Epithelial cell of esophagus (primary cell): ENCODE measurements at regions not wholly inside any gene's neighbourhood (a gene's known extent, or its start where the extent isn't known, plus 50 kb on each side); places are given as distances from the start of the nearest gene placed in this dataset.
A peak's percentile ranks its signal among the peaks of the same experiment; 100 is the strongest.

ENCODE experiments used
- DNase-seq: peaks from one replicate; pipeline ENCODE4 v3.0.0; 2010; ENCODE audit warnings: low read depth
- H3K4me3 ChIP-seq: 2 replicates; pipeline ENCODE4 v1.5.1; 2011; ENCODE audit warnings: mild to moderate bottlenecking, low read length, control low read depth
- TF ChIP-seq, protein P1 (sequence below): IDR thresholded peaks from 2 replicates; pipeline ENCODE4 v1.5.1; 2011; ENCODE audit warnings: low read depth, mild to moderate bottlenecking, low read length, control low read depth, inconsistent platforms; ENCODE audit not compliant: insufficient read depth; ENCODE audit errors: missing control alignments

DNA sequence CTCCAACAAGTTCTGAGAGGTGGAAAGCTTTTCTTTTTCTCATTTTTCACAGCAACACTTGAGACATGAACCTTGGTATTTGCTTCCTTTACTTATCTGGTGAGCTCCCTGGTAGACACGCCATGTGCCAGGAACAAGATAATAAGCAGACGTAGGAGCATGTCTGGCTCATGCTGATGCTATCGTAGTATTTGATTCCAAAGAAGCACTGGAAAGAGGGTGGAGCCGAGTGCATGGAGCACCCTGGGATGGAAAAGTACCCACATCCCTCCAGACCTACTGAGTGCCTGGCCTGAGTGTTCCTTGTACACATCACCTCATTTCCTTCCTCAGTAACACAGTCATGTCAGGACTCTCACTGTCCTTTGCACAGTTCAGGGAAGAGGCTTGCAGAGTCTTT is 231.0 kb downstream of the CBLN1 start:
- DNase-seq = no peak
- TF ChIP-seq, protein P1, sequence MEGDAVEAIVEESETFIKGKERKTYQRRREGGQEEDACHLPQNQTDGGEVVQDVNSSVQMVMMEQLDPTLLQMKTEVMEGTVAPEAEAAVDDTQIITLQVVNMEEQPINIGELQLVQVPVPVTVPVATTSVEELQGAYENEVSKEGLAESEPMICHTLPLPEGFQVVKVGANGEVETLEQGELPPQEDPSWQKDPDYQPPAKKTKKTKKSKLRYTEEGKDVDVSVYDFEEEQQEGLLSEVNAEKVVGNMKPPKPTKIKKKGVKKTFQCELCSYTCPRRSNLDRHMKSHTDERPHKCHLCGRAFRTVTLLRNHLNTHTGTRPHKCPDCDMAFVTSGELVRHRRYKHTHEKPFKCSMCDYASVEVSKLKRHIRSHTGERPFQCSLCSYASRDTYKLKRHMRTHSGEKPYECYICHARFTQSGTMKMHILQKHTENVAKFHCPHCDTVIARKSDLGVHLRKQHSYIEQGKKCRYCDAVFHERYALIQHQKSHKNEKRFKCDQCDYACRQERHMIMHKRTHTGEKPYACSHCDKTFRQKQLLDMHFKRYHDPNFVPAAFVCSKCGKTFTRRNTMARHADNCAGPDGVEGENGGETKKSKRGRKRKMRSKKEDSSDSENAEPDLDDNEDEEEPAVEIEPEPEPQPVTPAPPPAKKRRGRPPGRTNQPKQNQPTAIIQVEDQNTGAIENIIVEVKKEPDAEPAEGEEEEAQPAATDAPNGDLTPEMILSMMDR = no peak

DNA sequence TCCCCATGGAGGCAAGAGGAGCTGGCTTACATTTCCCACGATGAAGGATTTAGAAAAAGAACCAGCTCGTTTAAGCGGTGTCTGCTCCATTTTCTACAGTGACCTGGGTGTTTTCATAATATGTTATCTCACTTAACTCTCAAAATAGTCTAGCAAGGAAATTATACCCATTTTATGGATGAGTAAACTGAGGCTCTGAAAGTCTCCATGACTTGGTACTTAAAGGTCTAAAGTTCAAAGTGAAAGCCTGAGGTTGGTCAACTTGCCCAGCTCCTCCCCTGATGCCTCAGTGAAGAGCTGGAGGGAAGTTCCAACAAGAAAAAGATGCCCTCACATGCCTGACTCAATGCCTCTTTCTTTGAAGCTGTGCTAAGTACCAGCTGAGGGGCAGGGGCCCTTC is 232.0 kb downstream of the CBLN1 start:
- H3K4me3 ChIP-seq = no peak overlapping the region
- TF ChIP-seq, protein P1 = no peak
- no peak for DNase-seq

More for the DNA sequence above, 231.0 kb downstream of the CBLN1 start:
- H3K4me3 ChIP-seq = no peak overlapping the region

DNA sequence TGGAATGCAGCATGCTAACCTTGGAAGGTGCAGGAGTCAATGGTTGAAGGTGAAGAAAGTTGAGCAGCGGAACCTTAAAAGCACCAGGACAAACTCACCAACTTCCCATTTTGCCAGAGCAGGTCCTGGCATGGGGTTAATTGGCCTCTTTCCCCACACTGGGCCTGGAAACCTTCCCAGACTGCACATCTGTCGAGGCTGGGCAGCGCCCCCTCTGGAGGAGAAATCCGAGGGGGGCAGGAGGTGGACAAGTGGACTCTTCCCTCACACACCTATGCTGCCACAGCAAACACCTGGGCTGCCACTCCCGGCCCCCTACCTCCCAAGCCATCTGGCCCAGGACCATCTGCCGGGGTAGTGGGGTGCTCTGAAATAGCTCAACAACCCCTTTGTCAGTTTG is 232.4 kb downstream of the CBLN1 start:
- no peak for DNase-seq
- TF ChIP-seq, protein P1 = no peak
- H3K4me3 ChIP-seq = no peak overlapping the region

DNA sequence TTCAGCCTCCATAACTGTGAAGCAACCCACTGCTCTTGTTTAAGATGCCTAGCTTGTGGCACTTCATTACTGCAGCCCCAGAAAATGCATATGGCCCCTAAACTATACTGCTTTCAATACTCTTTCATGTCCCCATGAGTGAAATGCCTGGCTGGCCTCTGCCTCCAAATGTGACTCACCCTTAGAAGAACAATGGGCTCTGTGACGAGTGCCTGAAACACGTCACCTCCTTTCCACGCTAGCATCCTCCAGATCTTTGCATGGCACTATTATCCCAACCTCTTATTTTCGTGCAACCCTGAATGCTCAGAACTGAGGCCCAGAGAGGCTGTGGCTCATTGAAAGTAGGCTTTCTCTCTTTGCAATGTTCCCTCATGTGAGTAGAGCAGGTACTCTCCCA is 233.1 kb downstream of the CBLN1 start:
- no peak overlapping the region for H3K4me3 ChIP-seq
- TF ChIP-seq, protein P1 = no peak
- peak; percentile 65 for DNase-seq

DNA sequence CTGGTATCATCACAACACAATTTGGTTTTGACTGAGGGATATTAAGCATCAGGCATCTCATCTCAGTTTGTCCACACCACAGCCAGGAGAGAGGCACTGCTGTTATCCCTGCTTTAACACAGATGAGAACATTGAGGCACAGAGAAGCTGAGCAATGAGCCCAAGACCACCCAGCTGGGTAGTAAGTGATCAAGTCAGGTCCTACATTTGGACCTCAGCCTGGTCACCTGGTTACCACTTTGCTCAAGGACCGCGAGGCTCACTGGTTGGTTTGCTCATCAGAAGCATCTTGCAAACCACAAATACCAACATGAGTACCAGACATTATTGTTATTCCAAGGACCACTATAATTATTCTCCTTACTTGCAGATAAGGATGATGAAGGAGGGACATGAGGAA is 245.5 kb downstream of the CBLN1 start:
- TF ChIP-seq, protein P1 = no peak
- DNase-seq = no peak
- no peak overlapping the region for H3K4me3 ChIP-seq

DNA sequence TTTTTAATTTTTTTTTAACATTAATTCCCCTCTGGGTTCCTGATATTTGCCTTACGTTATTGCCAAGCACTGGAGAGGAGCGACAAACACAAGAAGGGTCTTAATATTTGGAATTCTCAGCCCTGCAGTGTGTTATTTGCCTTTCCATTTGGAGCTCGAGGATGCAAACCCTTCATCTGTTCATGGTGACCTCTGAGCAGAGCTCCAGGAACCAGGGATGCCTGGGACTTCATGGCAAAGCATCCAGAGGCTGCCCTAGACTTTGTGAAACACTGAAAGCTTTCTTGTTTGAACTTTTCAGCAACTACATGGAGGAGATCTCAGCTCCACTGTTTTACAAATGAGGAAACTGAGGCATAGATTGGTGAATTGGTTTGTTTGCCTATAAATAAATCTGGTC is 254.2 kb downstream of the CBLN1 start:
- TF ChIP-seq, protein P1 = no peak
- H3K4me3 ChIP-seq = no peak overlapping the region
- DNase-seq = no peak

DNA sequence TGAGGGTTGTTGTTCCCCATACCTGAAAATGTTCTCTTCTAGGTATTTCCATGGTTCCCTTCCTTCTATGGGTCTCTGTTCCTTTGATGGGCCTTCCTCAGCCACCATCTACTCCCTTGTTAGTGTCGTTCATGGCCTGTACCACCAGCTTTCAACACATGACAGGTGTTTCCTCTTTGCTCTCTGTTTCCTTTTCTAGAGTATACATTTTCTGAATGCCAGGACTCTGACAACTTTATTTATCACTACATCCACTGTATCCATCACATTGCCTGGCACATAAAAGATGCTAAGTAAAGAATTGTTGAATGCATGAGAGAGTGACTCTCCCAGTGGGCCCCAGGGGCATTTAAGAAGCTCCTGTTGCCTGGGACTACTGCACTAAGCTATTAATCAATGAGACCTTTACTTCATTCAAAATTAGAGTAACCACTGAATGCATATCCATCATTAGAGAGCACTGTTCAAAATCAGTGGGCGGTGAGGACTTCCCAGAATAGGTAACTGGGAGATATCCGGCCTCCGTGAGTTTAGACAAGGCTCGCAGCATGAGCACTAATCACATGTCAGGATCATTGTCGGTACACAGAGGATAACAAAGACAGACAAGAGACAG is 255.0 kb downstream of the CBLN1 start:
- DNase-seq = no peak
- TF ChIP-seq, protein P1 = no peak
- no peak overlapping the region for H3K4me3 ChIP-seq
